ENCODE measurements at regions not wholly inside any gene's neighbourhood (a gene's known extent, or its start where the extent isn't known, plus 50 kb on each side); places are given as distances from the start of the nearest gene placed in this dataset.

GRCh38 chr5:2022436-2022835 lies 139.7 kb upstream of the IRX4 start:
- TF ChIP-seq POLR2A (IDR thresholded peaks at IDR 0.05; ENCODE audit: low read length) (no peak), GATA1 (IDR thresholded peaks at IDR 0.05; ENCODE audit: low read depth, low read length) (no peak)
- DNase-seq = no peak

- no peak for DNase-seq
- TF ChIP-seq POLR2A (IDR thresholded peaks at IDR 0.05; ENCODE audit: low read length) = no peak
- no peak for TF ChIP-seq GATA1 (IDR thresholded peaks at IDR 0.05; ENCODE audit: low read depth, low read length)
Observed at GRCh38 chr5:2021484-2022176, 138.9 kb upstream of the IRX4 start.

DNA sequence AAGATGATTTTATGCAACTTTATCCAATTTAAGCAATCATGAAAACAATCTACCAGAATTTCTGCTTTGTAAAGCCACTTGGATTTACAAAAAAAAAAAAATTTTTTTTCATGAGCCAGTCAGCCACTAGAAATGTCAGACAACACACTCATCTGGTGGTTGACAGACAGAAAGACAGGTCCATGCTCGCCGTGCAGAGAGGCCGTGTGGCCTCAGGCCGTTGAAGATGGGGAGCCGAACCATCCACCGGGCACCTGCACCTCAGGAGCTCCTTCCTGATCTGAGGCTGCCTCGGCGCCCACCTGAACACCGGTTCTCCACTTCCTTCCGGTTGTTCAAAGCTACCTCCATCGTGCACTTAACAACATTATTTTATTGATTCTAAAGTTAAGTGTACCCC lies 138.0 kb upstream of the IRX4 start:
- DNase-seq = no peak
- TF ChIP-seq POLR2A (IDR thresholded peaks at IDR 0.05; ENCODE audit: low read length) (no peak), GATA1 (IDR thresholded peaks at IDR 0.05; ENCODE audit: low read depth, low read length) (no peak)

DNA sequence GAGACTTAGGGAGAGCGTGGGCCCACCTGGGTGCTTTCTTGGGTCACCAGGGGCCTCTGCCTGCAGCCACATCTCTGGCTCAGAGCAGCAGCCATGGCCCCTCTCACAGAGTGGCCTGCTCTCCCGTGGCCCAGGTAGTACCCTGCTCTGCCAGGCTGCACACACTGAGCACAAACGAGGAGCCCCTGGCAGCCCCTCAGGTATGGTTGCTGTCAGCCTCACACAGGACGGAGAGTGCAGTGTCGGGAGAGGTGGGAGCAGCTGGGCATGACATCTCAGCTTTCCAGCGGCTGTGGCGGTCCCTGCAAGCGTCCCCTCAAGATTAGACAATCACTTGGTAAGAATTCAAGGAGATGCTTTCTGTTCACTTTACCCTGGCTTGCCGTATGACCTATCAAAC lies 137.0 kb upstream of the IRX4 start:
- TF ChIP-seq GATA1 (IDR thresholded peaks at IDR 0.05; ENCODE audit: low read depth, low read length) (no peak), POLR2A (IDR thresholded peaks at IDR 0.05; ENCODE audit: low read length) (no peak)
- no peak for DNase-seq

GRCh38 chr5:2018390-2018724 lies 135.6 kb upstream of the IRX4 start:
- TF ChIP-seq GATA1 (IDR thresholded peaks at IDR 0.05; ENCODE audit: low read depth, low read length) (no peak), POLR2A (IDR thresholded peaks at IDR 0.05; ENCODE audit: low read length) (no peak)
- DNase-seq = no peak

DNA sequence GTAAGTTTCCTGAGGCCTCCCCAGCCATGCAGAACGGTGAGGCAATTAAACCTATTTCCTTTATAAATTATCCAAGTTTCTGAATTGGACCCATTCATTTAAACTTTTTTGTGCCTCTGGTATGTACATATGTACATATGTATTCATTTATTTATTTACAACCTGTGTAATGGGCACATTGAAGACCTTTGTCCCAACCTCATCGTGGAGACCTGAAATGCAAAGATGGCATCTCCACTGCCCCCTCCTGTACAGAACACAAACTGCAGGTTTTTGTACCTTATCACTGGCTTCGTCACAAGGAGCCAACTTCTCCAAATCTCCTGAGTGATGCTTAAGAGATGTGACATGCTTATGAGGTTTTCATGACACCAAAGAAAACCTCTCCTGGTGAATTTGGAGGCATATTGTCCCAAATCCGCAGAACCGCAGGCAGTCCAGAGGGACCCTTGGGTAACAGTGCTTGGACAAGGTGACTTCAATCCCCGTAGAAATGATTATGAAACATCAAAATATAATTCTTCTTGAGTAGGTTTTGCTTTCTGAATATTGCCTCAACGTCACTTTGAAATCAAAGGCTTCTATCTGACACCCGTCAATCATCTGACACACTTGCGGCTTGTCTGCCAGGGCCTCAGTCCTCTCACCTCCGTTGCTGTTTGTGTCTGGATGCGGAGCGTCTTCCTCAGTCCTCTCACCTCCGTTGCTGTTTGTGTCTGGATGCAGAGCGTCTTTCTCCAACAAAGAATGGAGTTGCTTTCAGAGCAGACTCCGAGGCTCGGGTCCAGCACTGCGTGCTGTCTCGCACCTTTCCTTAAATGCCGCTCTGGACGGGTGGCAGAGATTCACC lies 135.0 kb upstream of the IRX4 start:
- peak; percentile 39 to 55 for DNase-seq
- TF ChIP-seq GATA1 (IDR thresholded peaks at IDR 0.05; ENCODE audit: low read depth, low read length) = no peak
- TF ChIP-seq POLR2A (IDR thresholded peaks at IDR 0.05; ENCODE audit: low read length) = no peak

DNA sequence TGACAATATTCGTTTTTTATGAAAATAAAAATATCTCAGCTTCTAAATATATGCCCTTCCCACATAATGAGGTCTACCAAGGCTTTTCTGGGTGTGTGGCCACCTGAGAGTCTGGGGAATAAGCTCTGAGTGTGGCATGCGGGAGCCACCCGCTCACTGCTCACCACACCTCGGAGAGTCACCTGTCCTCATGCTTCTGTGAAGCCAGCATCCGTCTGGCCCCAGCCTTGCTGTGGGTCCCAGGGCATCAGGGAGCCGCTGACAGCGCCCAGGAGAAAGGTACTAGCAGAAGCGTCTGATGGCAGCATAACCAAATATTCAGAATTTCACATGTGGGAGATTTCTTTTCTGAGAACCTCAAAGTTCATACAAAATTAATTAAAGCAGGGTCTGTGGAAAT lies 133.2 kb upstream of the IRX4 start:
- TF ChIP-seq POLR2A (IDR thresholded peaks at IDR 0.05; ENCODE audit: low read length) = no peak
- no peak for TF ChIP-seq GATA1 (IDR thresholded peaks at IDR 0.05; ENCODE audit: low read depth, low read length)
- DNase-seq = no peak

- DNase-seq = no peak
- TF ChIP-seq GATA1 (IDR thresholded peaks at IDR 0.05; ENCODE audit: low read depth, low read length) (no peak), POLR2A (IDR thresholded peaks at IDR 0.05; ENCODE audit: low read length) (no peak)
Observed at GRCh38 chr5:2015124-2015848, 132.6 kb upstream of the IRX4 start.

- TF ChIP-seq POLR2A (IDR thresholded peaks at IDR 0.05; ENCODE audit: low read length) = no peak
- TF ChIP-seq GATA1 (IDR thresholded peaks at IDR 0.05; ENCODE audit: low read depth, low read length) = no peak
- no peak for DNase-seq
Observed at GRCh38 chr5:2014058-2014610, 131.4 kb upstream of the IRX4 start.

- TF ChIP-seq GATA1 (IDR thresholded peaks at IDR 0.05; ENCODE audit: low read depth, low read length) (no peak), POLR2A (IDR thresholded peaks at IDR 0.05; ENCODE audit: low read length) (no peak)
- DNase-seq = no peak
Observed at GRCh38 chr5:2013301-2014057, 130.8 kb upstream of the IRX4 start.

DNA sequence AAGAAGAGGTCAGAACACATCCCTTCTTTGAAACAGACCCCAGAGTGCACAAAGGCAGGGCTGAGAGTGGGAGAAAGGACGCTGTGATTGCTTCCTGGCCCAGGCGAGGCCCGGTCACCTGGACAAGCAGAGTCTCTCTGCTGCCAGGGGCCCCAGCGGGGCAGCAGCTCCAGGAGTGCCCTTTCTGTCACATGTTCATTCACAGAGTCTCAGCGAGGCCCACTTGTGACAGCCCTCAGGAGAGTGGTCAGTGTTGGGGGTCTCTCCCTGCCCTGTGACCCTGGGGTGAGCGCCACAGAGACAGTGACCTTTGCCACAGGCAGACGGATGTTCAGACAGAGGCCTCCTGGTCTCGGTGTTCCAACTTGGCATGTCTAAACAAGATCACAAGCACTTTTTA lies 130.2 kb upstream of the IRX4 start:
- DNase-seq = no peak
- TF ChIP-seq POLR2A (IDR thresholded peaks at IDR 0.05; ENCODE audit: low read length) = no peak
- TF ChIP-seq GATA1 (IDR thresholded peaks at IDR 0.05; ENCODE audit: low read depth, low read length) = no peak

- TF ChIP-seq GATA1 (IDR thresholded peaks at IDR 0.05; ENCODE audit: low read depth, low read length) (no peak), POLR2A (IDR thresholded peaks at IDR 0.05; ENCODE audit: low read length) (no peak)
- DNase-seq = no peak
Observed at GRCh38 chr5:2011481-2012411, 129.0 kb upstream of the IRX4 start.
